Muscle layer of duodenum (tissue), 2 donors: ENCODE measurements at regions not wholly inside any gene's neighbourhood (a gene's known extent, or its start where the extent isn't known, plus 50 kb on each side); places are given as distances from the start of the nearest gene placed in this dataset.
"Not testable (repeated sequence)": the region's sequence is repeated elsewhere in the genome, so short reads cannot be mapped to it uniquely, and the experiment has no call there.

ENCODE experiments used
- H3K27ac ChIP-seq: one replicate; pipeline ENCODE4 v1.7.0; 2013; ENCODE audit warnings: mild to moderate bottlenecking, low read length
- H3K27me3 ChIP-seq: one replicate; pipeline ENCODE4 v1.7.0; 2013; ENCODE audit warnings: low read depth, mild to moderate bottlenecking, control low read depth, low read length
- H3K36me3 ChIP-seq, 2 donors: one replicate each; pipeline ENCODE4 v1.7.0; 2013; ENCODE audit warnings: low read length in 2 of 2, control low read depth in 1 of 2, mild to moderate bottlenecking in 1 of 2; ENCODE audit not compliant: insufficient read depth in 2 of 2, control insufficient read depth in 1 of 2
- H3K4me1 ChIP-seq, 2 donors: one replicate each; pipeline ENCODE4 v1.7.0; 2013; ENCODE audit warnings: low read length in 2 of 2, mild to moderate bottlenecking in 2 of 2, control low read depth in 1 of 2, moderate library complexity in 1 of 2; ENCODE audit not compliant: insufficient read depth in 2 of 2, control insufficient read depth in 1 of 2
- H3K4me3 ChIP-seq, 2 donors: one replicate each; pipeline ENCODE4 v1.7.0; 2013; ENCODE audit warnings: low read length in 2 of 2, low read depth in 1 of 2, mild to moderate bottlenecking in 1 of 2
- H3K9me3 ChIP-seq, 2 donors: one replicate each; pipeline ENCODE4 v1.7.0; 2013; ENCODE audit warnings: low read length in 2 of 2, control low read depth in 1 of 2, mild to moderate bottlenecking in 1 of 2; ENCODE audit not compliant: control insufficient read depth in 1 of 2
- donor health status: healthy.

DNA sequence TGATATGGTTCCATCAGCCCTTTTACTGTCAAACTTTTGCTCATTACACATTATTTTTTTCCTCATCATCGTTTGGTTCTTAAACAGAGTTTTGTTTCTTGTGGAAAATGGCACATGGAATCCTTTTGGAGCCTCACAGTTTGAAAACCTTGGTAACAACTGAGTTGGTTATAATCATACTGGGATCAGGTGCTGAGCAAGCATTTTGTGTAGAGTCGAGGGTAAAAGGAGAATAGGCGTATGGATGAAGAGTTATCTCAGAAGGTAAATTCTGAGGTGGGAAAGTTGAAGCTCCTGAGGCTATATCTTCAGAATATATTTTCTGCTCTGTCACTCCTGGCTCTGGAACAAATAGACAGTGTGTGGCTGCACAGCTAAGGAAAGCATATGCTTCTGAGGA, 274.0 kb upstream of the DSEL start:
- Histone ChIP-seq H3K9me3 (no peaks in the 10 kb centered on the region), H3K27me3 (no peaks in the 10 kb centered on the region), H3K4me1 (no peaks in the 10 kb centered on the region), H3K27ac (no peak overlapping the region), H3K36me3 (no peaks in the 10 kb centered on the region), H3K4me3 (no peak overlapping the region)

DNA sequence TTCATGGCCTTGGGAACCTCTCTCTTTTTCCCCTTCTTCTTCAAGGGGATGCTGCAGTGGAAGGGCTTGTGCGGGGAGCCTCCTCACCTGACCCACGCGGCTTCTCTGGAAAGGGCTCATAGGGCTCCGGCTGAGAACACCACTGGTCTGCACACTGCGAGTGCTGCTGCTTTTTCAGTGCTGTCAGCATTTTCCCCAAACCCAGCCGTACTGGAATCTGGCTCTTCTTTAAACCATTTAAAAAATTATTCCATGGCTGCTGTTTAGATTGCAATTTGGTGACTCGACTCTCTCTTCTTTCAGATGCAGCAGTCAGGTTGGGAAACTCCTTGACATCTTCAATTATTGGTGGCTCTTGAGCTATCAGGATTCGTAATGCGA, 272.6 kb upstream of the DSEL start:
- Histone ChIP-seq H3K4me3 (no peak overlapping the region), H3K27ac (no peak overlapping the region), H3K27me3 (no peaks in the 10 kb centered on the region), H3K4me1 (no peaks in the 10 kb centered on the region), H3K9me3 (no peaks in the 10 kb centered on the region), H3K36me3 (no peaks in the 10 kb centered on the region)

DNA sequence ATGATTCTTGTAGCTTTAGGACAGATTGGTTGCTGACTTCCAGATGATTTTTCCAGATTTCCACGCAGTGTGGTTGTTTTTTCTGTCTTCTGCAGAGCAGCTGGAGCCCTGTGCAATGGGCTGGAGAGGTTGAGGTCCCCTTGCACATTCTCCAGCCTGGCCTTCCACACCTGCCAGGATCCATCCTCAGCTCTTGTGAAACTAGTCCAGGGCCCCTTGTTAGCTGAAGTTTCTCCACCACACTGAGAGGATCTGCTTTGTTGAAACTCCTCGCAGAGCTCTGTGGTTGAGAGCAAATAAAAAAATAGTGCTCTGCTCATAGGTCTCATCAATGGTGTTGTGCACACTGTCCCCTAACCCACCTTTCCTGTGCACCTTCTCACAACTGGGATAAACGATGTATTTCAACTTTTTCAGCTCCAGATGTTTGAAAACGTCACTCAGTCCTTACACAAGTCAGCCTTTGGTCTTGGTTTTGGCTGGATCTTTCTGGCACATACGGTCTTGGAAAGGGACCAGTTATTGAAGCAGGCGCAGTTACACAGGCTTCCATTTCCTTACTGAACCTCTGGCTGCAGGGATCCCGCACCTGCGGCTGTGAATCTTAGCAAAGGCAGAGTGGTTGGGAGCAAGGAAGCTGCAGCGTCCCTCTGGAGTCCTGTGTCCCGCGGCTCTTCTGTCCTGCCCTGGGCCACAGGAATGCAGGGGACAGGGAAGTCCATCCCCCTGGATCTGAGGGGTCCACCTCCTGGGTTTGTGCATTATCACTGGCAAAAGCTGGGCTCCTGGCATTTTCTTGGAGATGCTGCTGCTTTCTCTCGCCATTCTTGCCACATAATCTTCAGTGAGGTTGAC, 272.0 kb upstream of the DSEL start:
- H3K9me3 ChIP-seq: no peaks in the 10 kb centered on the region
- no peaks in the 10 kb centered on the region for H3K36me3 ChIP-seq
- no peak overlapping the region for H3K27ac ChIP-seq
- H3K4me3 ChIP-seq: no peak overlapping the region
- no peaks in the 10 kb centered on the region for H3K27me3 ChIP-seq
- H3K4me1 ChIP-seq: no peaks in the 10 kb centered on the region

DNA sequence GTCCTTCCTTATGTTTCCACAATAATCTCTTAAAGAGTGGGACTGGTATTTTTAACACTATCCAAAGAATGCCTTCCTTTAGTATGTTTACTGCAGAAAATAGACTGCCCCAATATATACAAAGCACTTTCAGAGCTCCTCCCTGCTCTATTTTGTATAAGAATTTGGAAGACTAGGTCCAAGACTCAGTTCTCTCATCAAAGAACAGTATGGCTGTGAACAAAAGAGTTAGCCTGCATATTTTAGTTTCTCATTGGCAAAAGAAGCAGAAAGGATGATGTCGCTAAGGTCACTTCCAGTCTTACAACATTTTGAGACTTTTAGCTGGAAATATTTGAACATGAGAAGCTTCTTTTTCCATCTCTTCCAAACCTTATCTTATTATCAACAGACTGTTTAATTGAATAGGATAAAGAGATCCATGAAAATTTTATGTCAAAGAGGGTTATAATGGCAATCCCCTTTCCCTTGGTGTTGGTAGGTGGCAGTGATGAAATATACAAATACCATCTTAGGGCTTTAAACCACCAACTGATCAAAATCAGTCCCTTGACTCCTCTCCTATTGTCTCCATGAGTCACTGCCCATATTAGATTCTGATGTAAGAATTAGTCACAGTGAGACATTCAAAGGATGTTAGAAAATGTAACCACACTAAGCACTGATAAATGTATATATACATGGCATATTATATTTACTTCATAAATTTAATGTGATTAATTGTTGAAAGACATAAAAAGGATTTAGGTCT, 266.9 kb upstream of the DSEL start:
- Histone ChIP-seq H3K4me3 (no peak overlapping the region), H3K27ac (no peak overlapping the region), H3K9me3 (no peaks in the 10 kb centered on the region), H3K36me3 (no peaks in the 10 kb centered on the region), H3K4me1 (no peaks in the 10 kb centered on the region), H3K27me3 (no peaks in the 10 kb centered on the region)

DNA sequence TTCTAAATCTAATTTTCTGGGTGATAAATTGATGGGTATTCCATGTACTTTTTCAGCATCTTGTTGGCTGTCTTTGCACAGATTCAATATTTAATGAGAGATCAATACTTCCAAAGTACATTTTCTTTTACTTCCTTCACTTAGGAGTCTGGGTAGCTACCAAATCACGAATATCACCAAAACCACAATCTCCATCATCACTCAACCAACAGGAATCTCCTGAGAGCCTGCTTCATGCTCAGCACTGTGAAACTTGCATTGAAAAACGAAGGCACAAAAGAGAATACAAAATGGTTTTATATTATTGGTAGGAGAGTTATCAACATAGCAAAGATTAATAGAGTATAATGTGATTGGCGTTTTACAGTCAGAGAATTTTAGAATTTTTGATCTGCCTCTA, 261.5 kb upstream of the DSEL start:
- no peaks in the 10 kb centered on the region for H3K27me3 ChIP-seq
- H3K27ac ChIP-seq: no peak overlapping the region
- no peaks in the 10 kb centered on the region for H3K36me3 ChIP-seq
- no peaks in the 10 kb centered on the region for H3K9me3 ChIP-seq
- H3K4me1 ChIP-seq: no peaks in the 10 kb centered on the region
- H3K4me3 ChIP-seq: no peak overlapping the region

DNA sequence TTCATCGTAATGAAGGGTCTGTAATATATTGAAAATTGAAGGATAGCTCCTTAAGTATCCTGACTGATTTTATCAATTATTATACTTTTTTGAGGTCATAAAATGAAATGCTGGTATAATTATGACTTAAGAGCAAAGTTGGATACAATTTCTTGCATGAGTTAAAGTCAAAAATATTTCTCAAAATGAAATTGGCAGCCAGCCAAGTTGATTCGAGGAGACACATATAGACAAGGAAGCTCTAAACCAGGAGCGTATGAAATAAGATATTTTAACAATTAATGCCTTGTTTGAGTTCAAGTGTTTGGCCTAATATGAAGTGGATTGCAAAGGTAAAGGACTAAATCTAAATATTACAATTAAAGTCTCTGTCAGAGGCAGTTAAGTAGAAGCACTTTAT, 260.4 kb upstream of the DSEL start:
- Histone ChIP-seq H3K4me3 (no peak overlapping the region), H3K4me1 (no peaks in the 10 kb centered on the region), H3K27me3 (no peaks in the 10 kb centered on the region), H3K9me3 (no peaks in the 10 kb centered on the region), H3K36me3 (no peaks in the 10 kb centered on the region), H3K27ac (no peak overlapping the region)

DNA sequence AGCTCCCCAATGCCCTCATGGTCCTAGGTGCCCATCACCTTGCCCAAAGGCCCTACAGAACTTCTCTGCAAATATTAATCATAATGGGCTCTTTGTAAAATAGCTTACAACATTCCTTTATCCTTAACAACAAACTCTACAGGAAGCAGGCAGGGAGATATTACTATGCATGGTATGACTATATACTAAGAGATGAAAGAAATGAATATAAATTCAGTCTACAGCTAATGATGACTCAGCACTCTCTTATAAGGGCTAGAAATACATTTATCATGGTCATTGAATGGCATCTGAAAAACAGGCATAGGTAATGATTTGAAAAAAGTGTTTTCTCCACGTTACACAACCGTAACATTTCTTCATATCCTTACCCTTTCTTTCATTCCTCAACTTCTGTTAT, 254.8 kb upstream of the DSEL start:
- H3K4me1 ChIP-seq: no peaks in the 10 kb centered on the region
- no peaks in the 10 kb centered on the region for H3K36me3 ChIP-seq
- no peaks in the 10 kb centered on the region for H3K9me3 ChIP-seq
- no peaks in the 10 kb centered on the region for H3K27me3 ChIP-seq
- no peak overlapping the region for H3K4me3 ChIP-seq
- no peak overlapping the region for H3K27ac ChIP-seq

DNA sequence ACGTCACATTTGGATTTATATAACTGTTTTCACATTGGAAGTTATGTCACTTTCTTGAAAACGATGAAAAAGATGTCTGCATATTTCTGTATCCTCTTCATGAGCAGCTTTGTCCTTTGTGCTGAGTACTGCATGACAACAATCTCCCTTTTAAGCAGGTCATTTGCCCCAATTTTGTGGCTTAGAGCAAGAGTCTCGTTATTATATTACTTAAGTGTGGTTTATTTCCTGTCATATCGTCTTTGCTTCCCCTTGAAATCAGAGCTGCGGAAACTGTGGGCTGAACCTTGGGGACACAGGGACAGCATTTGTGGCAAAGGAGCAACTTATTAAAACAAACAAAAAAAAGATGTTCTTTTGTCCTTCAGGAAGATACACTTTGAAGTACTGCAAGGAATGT, 254.0 kb upstream of the DSEL start:
- H3K9me3 ChIP-seq: no peaks in the 10 kb centered on the region

DNA sequence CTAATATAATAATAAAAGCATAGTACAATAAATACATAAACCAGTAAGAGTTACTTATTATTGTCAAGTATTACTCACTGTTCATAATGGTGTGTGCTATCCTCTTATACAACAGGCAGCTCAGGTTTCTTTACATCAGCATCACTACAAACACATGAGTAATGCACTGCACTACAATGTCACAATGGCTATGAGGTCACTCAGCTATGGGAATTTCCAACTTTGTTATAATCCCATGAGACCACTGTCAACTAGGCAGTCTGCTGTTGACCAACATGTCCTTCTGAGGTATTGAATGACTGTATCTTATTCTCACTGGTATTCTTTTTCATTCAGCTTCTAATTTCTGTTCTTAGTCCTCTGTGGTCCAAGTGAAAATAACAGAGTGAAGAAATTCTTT, 250.4 kb upstream of the DSEL start:
- Histone ChIP-seq H3K36me3 (no peaks in the 10 kb centered on the region), H3K27me3 (no peaks in the 10 kb centered on the region), H3K4me3 (no peak overlapping the region), H3K9me3 (no peaks in the 10 kb centered on the region), H3K4me1 (no peaks in the 10 kb centered on the region), H3K27ac (no peak overlapping the region)

More for the DNA sequence above, 254.0 kb upstream of the DSEL start:
- no peak overlapping the region for H3K27ac ChIP-seq
- H3K27me3 ChIP-seq: no peaks in the 10 kb centered on the region
- H3K4me3 ChIP-seq: no peak overlapping the region
- no peaks in the 10 kb centered on the region for H3K36me3 ChIP-seq
- no peaks in the 10 kb centered on the region for H3K4me1 ChIP-seq

DNA sequence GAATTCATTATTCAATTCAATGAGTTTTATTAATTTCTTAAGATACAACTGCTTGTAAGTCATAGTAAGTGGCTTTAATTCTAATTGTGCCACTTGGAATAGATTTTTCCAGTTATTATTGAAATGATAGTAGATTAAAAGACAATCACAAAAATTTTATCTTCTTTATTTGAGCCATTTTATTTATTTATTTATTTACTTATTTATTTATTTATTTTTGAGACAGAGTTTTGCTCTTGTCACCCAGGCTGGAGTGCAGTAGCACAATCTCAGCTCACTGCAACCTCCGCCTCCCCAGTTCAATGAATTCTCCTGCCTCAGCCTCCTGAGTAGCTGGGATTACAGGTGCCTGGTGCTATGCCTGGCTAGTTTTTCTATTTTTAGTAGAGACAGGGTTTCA, 235.7 kb upstream of the DSEL start:
- not testable (repeated sequence) for H3K9me3 ChIP-seq, H3K27me3 ChIP-seq, H3K27ac ChIP-seq, H3K4me1 ChIP-seq, H3K4me3 ChIP-seq, H3K36me3 ChIP-seq

DNA sequence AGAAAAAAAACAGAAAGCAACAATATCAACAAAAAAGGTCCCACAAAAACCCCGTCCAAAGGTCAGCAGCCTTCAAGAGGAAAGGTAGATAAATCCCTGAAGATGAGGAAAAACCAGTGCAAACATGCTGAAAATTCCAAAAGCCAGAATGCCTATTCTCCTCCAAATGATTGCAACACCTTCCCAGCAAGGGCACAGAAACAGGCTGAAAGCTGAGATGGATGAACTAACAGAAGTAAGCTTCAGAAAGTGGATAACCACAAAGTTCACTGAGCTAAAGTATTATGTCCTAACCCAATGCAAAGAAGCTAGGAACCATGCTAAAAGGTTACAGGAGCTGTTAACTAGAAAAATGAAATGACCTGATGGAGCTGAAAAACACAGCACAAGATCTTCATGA, 226.4 kb upstream of the DSEL start:
- no peak overlapping the region for H3K4me3 ChIP-seq
- peaks cover 0 to 13% of the 10 kb centered on the region in 2 donors for H3K9me3 ChIP-seq
- no peaks in the 10 kb centered on the region for H3K4me1 ChIP-seq
- H3K27ac ChIP-seq: no peak overlapping the region
- no peaks in the 10 kb centered on the region for H3K36me3 ChIP-seq
- no peaks in the 10 kb centered on the region for H3K27me3 ChIP-seq
